GM12878 (cell line): ENCODE measurements at regions not wholly inside any gene's neighbourhood (a gene's known extent, or its start where the extent isn't known, plus 50 kb on each side); places are given as distances from the start of the nearest gene placed in this dataset.

Source experiments
- ATAC-seq: fragments of 200-7000 bp; cut with Tn5 transposase; 3 replicates; pipeline ENCODE4 v1.9.1; 2020; ENCODE audit warnings: mild to moderate bottlenecking, moderate library complexity
- BruUV-seq: library from RNA; stranded (reverse); fragments of 400-500 nt; replicated peaks from 2 replicates; lab custom pipeline; 2021; lab: Mats Ljungman, UMichigan
- CTCF ChIA-PET: fragments of 300-600 bp; sonication (Branson Sonifier 250); formaldehyde crosslinking; extraction: SDS; loops from one replicate; lab custom pipeline; 2021; ENCODE audit warnings: inconsistent platforms; lab: Yijun Ruan, JAX
- POLR2A ChIA-PET: fragments of 350-600 bp; formaldehyde crosslinking; extraction: SDS; loops from one replicate; lab custom pipeline; 2021; ENCODE audit warnings: inconsistent platforms; lab: Charles Lee
- RAD21 ChIA-PET: fragments of 300-600 bp; sonication (Branson Sonifier 250); formaldehyde crosslinking; loops from one replicate; lab custom pipeline; 2023; ENCODE audit warnings: antibody characterized with exemption; ENCODE audit not compliant: unreplicated experiment; lab: Charles Lee
- SMC1A ChIA-PET: fragments of 300-600 bp; sonication (Branson Sonifier 250); formaldehyde crosslinking; loops from one replicate; lab custom pipeline; 2023; ENCODE audit not compliant: unreplicated experiment, uncharacterized antibody; lab: Charles Lee
- DNase-seq: peaks from one replicate; pipeline ENCODE4 v3.0.0-alpha.2; 2011; ENCODE audit warnings: low read depth, low spot score
- FAIRE-seq: peaks from 3 replicates; lab custom pipeline; 2011; peaks lifted over from hg19 to GRCh38; lab: Jason Lieb, UNC
- H2AFZ ChIP-seq: 2 replicates; pipeline ENCODE4 v1.6.0; 2011; ENCODE audit warnings: low read depth, low read length, control low read depth; ENCODE audit not compliant: control insufficient read depth
- H3K27ac ChIP-seq: 2 replicates; pipeline ENCODE4 v1.5.1; 2011; ENCODE audit warnings: control low read depth; ENCODE audit not compliant: control insufficient read depth, insufficient read depth
- H3K27me3 ChIP-seq, 2 experiments: replicated peaks in 1 of 2; 2 replicates each; pipeline versions ENCODE4 v1.6.0 to v1.6.1; 2011; ENCODE audit warnings: low read length in 1 of 2; ENCODE audit not compliant: control insufficient read depth in 2 of 2, insufficient read depth in 2 of 2
- H3K36me3 ChIP-seq, 2 experiments: 2 replicates each; pipeline ENCODE4 v1.5.1; 2011; ENCODE audit warnings: low read length in 1 of 2; ENCODE audit not compliant: control insufficient read depth in 2 of 2, insufficient read depth in 2 of 2
- H3K4me1 ChIP-seq: 2 replicates; pipeline ENCODE4 v1.6.1; 2011; ENCODE audit warnings: mild to moderate bottlenecking, low read length, moderate library complexity, mixed read lengths; ENCODE audit not compliant: control insufficient read depth, insufficient read depth
- H3K4me2 ChIP-seq: 2 replicates; pipeline ENCODE4 v1.6.0; 2011; ENCODE audit warnings: control low read depth; ENCODE audit not compliant: control insufficient read depth, insufficient read depth
- H3K4me3 ChIP-seq: fragments of 200-600 bp; sonication (generic); 2 replicates; pipeline ENCODE4 v1.5.1; 2016
- H3K79me2 ChIP-seq: 2 replicates; pipeline ENCODE4 v1.6.0; 2011; ENCODE audit warnings: low read length; ENCODE audit not compliant: control insufficient read depth, insufficient read depth
- H3K9ac ChIP-seq: 2 replicates; pipeline ENCODE4 v1.8.0; 2011; ENCODE audit warnings: low read length, control low read depth, mixed read lengths; ENCODE audit not compliant: control insufficient read depth, insufficient read depth
- H3K9me3 ChIP-seq: replicated peaks from 3 replicates; pipeline ENCODE4 v1.5.1; 2011; ENCODE audit warnings: mild to moderate bottlenecking, low read length; ENCODE audit not compliant: control insufficient read depth, insufficient read depth
- H4K20me1 ChIP-seq: 2 replicates; pipeline ENCODE4 v1.6.0; 2011; ENCODE audit not compliant: control insufficient read depth, insufficient read depth
- NFXL1 ChIP-seq: fragments of 450-650 bp; IDR thresholded peaks from 2 replicates; pipeline ENCODE4 v1.6.1; 2017; ENCODE audit warnings: antibody characterized with exemption, mild to moderate bottlenecking, borderline replicate concordance
- SMAD5 ChIP-seq: IDR thresholded peaks from 2 replicates; pipeline ENCODE4 v1.6.1; 2016; ENCODE audit warnings: antibody characterized with exemption, low read depth
- TBL1XR1 ChIP-seq: IDR thresholded peaks from 2 replicates; pipeline ENCODE4 v1.6.1; 2012; ENCODE audit warnings: low read depth, low read length, improper control_type of control experiment
- WGBS: methylation state at CpG from one replicate; pipeline ENCODE4 v1.1.6; 2016; ENCODE audit warnings: low lambda C conversion rate; ENCODE audit not compliant: insufficient replicate concordance, insufficient coverage; ENCODE audit errors: missing lambda C conversion rate; 5-methylcytosine and 5-hydroxymethylcytosine counted together
- in situ Hi-C: fragments of 300-500 bp; cut with MboI; formaldehyde crosslinking; loops from 9 replicates; pipeline ENCODE4 v1.14.3; 2018; ENCODE audit warnings: mixed read lengths
- intact Hi-C: fragments of 100-400 bp; cut with micrococcal nuclease; formaldehyde crosslinking; loops from one replicate; pipeline ENCODE4 v1.14.2; 2022; ENCODE audit not compliant: unreplicated experiment
- TF ChIP-seq, protein P1 (sequence below): IDR thresholded peaks from 2 replicates; pipeline ENCODE4 v1.6.1; 2012; ENCODE audit warnings: improper control_type of control experiment, low read depth, low read length; ENCODE audit not compliant: insufficient replicate concordance
- TF ChIP-seq, protein P2 (sequence below): IDR thresholded peaks from 2 replicates; pipeline ENCODE4 v1.6.1; 2011; ENCODE audit warnings: low read depth, low read length, improper control_type of control experiment, borderline replicate concordance

DNA sequence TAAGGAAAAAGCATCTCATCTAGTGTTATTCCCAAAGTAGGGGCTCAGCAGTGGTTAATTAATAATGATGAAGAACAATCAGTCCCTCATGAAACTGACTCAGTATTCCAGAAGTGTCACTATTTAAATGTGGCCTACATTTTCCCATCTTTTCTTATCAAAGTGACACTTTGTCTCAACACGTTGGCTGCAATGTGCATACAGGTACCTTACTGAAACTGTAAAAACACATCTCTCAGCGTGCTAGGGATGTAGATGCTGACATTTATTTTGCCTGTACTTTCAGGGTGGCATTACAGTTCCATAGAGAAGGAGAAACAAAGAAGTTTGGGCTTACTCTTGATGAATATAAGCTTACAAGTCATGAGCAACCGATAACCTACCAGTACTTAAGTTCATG is 58.3 kb upstream of the FAT3 start:
- CTCF ChIA-PET: no interaction called here
- H4K20me1 ChIP-seq: no peaks in the 10 kb centered on the region
- SMC1A ChIA-PET: no interaction called here
- TF ChIP-seq NFXL1: no peak
- TF ChIP-seq, protein P1, sequence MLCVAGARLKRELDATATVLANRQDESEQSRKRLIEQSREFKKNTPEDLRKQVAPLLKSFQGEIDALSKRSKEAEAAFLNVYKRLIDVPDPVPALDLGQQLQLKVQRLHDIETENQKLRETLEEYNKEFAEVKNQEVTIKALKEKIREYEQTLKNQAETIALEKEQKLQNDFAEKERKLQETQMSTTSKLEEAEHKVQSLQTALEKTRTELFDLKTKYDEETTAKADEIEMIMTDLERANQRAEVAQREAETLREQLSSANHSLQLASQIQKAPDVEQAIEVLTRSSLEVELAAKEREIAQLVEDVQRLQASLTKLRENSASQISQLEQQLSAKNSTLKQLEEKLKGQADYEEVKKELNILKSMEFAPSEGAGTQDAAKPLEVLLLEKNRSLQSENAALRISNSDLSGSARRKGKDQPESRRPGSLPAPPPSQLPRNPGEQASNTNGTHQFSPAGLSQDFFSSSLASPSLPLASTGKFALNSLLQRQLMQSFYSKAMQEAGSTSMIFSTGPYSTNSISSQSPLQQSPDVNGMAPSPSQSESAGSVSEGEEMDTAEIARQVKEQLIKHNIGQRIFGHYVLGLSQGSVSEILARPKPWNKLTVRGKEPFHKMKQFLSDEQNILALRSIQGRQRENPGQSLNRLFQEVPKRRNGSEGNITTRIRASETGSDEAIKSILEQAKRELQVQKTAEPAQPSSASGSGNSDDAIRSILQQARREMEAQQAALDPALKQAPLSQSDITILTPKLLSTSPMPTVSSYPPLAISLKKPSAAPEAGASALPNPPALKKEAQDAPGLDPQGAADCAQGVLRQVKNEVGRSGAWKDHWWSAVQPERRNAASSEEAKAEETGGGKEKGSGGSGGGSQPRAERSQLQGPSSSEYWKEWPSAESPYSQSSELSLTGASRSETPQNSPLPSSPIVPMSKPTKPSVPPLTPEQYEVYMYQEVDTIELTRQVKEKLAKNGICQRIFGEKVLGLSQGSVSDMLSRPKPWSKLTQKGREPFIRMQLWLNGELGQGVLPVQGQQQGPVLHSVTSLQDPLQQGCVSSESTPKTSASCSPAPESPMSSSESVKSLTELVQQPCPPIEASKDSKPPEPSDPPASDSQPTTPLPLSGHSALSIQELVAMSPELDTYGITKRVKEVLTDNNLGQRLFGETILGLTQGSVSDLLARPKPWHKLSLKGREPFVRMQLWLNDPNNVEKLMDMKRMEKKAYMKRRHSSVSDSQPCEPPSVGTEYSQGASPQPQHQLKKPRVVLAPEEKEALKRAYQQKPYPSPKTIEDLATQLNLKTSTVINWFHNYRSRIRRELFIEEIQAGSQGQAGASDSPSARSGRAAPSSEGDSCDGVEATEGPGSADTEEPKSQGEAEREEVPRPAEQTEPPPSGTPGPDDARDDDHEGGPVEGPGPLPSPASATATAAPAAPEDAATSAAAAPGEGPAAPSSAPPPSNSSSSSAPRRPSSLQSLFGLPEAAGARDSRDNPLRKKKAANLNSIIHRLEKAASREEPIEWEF: no peak
- no peak for TF ChIP-seq SMAD5
- TF ChIP-seq, protein P2, sequence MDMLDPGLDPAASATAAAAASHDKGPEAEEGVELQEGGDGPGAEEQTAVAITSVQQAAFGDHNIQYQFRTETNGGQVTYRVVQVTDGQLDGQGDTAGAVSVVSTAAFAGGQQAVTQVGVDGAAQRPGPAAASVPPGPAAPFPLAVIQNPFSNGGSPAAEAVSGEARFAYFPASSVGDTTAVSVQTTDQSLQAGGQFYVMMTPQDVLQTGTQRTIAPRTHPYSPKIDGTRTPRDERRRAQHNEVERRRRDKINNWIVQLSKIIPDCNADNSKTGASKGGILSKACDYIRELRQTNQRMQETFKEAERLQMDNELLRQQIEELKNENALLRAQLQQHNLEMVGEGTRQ: no peak
- no peak for TF ChIP-seq TBL1XR1
- TF ChIP-seq, all 136 proteins: peak for 0
- Histone ChIP-seq H2AFZ (no peak overlapping the region), H3K4me1 (no peaks in the 10 kb centered on the region), H3K4me2 (no peak overlapping the region), H3K9me3 (no peaks in the 10 kb centered on the region), H3K4me3 (no peak overlapping the region), H3K9ac (no peak overlapping the region), H3K27ac (no peak overlapping the region), H3K79me2 (no peaks in the 10 kb centered on the region), H3K36me3 (no peaks in the 10 kb centered on the region), H3K27me3 (no peaks in the 10 kb centered on the region)
- no TSS peak for BruUV-seq
- DNase-seq: no peak
- WGBS: 0% methylated on average over 3 of the region's 3 CpGs
- ChIA-PET POLR2A (no interaction called here), RAD21 (no interaction called here)
- no peak for FAIRE-seq
- no peak for ATAC-seq
- intact Hi-C loops: no loop called here
- in situ Hi-C loops: no loop called here
